ENCODE measurements at regions not wholly inside any gene's neighbourhood (a gene's known extent, or its start where the extent isn't known, plus 50 kb on each side); places are given as distances from the start of the nearest gene placed in this dataset.
A peak's percentile ranks its signal among the peaks of the same experiment; 100 is the strongest.

- peak; percentile 22 for DNase-seq
Measured at GRCh38 chr12:91622981-91623380, 440.4 kb upstream of the DCN start.

GRCh38 chr12:91622037-91622436 is 439.4 kb upstream of the DCN start:
- DNase-seq, result no peak

- peak; percentile 65 for DNase-seq
Measured at GRCh38 chr12:91620992-91621391, 438.4 kb upstream of the DCN start.

GRCh38 chr12:91620422-91620821 is 437.8 kb upstream of the DCN start:
- DNase-seq, result no peak

- no peak for DNase-seq
Measured at GRCh38 chr12:91618281-91618680, 435.7 kb upstream of the DCN start.

GRCh38 chr12:91617818-91618217 is 435.2 kb upstream of the DCN start:
- no peak for DNase-seq

- DNase-seq, result peak; percentile 75
Measured at GRCh38 chr12:91616416-91616815, 433.8 kb upstream of the DCN start.

GRCh38 chr12:91613223-91613779 is 430.7 kb upstream of the DCN start:
- DNase-seq, result no peak

GRCh38 chr12:91610561-91610960 is 427.9 kb upstream of the DCN start:
- no peak for DNase-seq

- DNase-seq, result no peak
Measured at GRCh38 chr12:91609283-91609682, 426.7 kb upstream of the DCN start.

GRCh38 chr12:91608542-91608941 is 425.9 kb upstream of the DCN start:
- DNase-seq, result no peak

GRCh38 chr12:91606662-91607377 is 424.2 kb upstream of the DCN start:
- no peak for DNase-seq

GRCh38 chr12:91604897-91605296 is 422.3 kb upstream of the DCN start:
- no peak for DNase-seq

GRCh38 chr12:91603060-91603459 is 420.4 kb upstream of the DCN start:
- no peak for DNase-seq

- DNase-seq, result no peak
Measured at GRCh38 chr12:91601054-91601453, 418.4 kb upstream of the DCN start.

- no peak for DNase-seq
Measured at GRCh38 chr12:91594715-91595114, 412.1 kb upstream of the DCN start.

GRCh38 chr12:91591639-91591987 is 409.0 kb upstream of the DCN start:
- DNase-seq, result no peak

GRCh38 chr12:91590966-91591638 is 408.5 kb upstream of the DCN start:
- DNase-seq, result no peak

GRCh38 chr12:91588874-91589454 is 406.3 kb upstream of the DCN start:
- no peak for DNase-seq

GRCh38 chr12:91586015-91586414 is 403.4 kb upstream of the DCN start:
- DNase-seq, result no peak

GRCh38 chr12:91582811-91583210 is 400.2 kb upstream of the DCN start:
- DNase-seq, result no peak

GRCh38 chr12:91579516-91580263 is 397.1 kb upstream of the DCN start:
- DNase-seq, result no peak
